SK-N-SH (cell line): ENCODE measurements at regions not wholly inside any gene's neighbourhood (a gene's known extent, or its start where the extent isn't known, plus 50 kb on each side); places are given as distances from the start of the nearest gene placed in this dataset.

Source experiments
- CTCF ChIP-seq: fragments of 200-600 bp; sonication (generic); IDR thresholded peaks from 2 replicates; pipeline ENCODE4 v1.6.1; 2017; ENCODE audit warnings: antibody characterized with exemption, mild to moderate bottlenecking, moderate library complexity
- ELF1 ChIP-seq: IDR thresholded peaks from 2 replicates; pipeline ENCODE4 v1.4.0; 2012
- EP300 ChIP-seq, 2 experiments: IDR thresholded peaks; 2 replicates each; pipeline versions ENCODE4 v1.4.0 to v1.6.1; 2012; ENCODE audit warnings: borderline replicate concordance in 1 of 2, low read depth in 1 of 2, low read length in 1 of 2
- FOXM1 ChIP-seq: IDR thresholded peaks from 2 replicates; pipeline ENCODE4 v1.4.0; 2012; ENCODE audit warnings: low read depth, mild to moderate bottlenecking
- MAX ChIP-seq: IDR thresholded peaks from 2 replicates; pipeline ENCODE4 v1.4.0; 2012; ENCODE audit warnings: low read depth
- MXI1 ChIP-seq: IDR thresholded peaks from 2 replicates; pipeline ENCODE4 v1.6.1; 2012; ENCODE audit warnings: mild to moderate bottlenecking, low read depth, low read length, improper control_type of control experiment
- NFIC ChIP-seq: IDR thresholded peaks from 2 replicates; pipeline ENCODE4 v1.4.0; 2012; ENCODE audit warnings: borderline replicate concordance
- RCOR1 ChIP-seq: fragments of 150-350 bp; IDR thresholded peaks from 2 replicates; pipeline ENCODE4 v1.6.1; 2017; ENCODE audit warnings: antibody characterized with exemption, low read length
- REST ChIP-seq: IDR thresholded peaks from 2 replicates; pipeline ENCODE4 v1.6.1; 2012; ENCODE audit warnings: mild to moderate bottlenecking, low read depth, low read length, moderate library complexity
- SMC3 ChIP-seq: IDR thresholded peaks from 2 replicates; pipeline ENCODE4 v1.6.1; 2012; ENCODE audit warnings: low read depth, low read length, improper control_type of control experiment
- TAF1 ChIP-seq: IDR thresholded peaks from 2 replicates; pipeline ENCODE4 v1.6.1; 2012; ENCODE audit warnings: low read depth, mild to moderate bottlenecking, low read length, moderate library complexity, borderline replicate concordance

- TF ChIP-seq CTCF (no peak), EP300 (IDR thresholded peaks at IDR 0.05; ENCODE audit: borderline replicate concordance in 1 of 2, low read depth in 1 of 2, low read length in 1 of 2) (no peak), MAX (no peak), MXI1 (no peak), FOXM1 (no peak), REST (no peak), TAF1 (no peak), ELF1 (no peak), RCOR1 (no peak), NFIC (no peak), SMC3 (no peak)
These were observed 178.5 kb downstream of the OLFM1 start for GRCh38 chr9:135265931-135266330.
